ENCODE measurements at regions not wholly inside any gene's neighbourhood (a gene's known extent, or its start where the extent isn't known, plus 50 kb on each side); places are given as distances from the start of the nearest gene placed in this dataset.

DNA sequence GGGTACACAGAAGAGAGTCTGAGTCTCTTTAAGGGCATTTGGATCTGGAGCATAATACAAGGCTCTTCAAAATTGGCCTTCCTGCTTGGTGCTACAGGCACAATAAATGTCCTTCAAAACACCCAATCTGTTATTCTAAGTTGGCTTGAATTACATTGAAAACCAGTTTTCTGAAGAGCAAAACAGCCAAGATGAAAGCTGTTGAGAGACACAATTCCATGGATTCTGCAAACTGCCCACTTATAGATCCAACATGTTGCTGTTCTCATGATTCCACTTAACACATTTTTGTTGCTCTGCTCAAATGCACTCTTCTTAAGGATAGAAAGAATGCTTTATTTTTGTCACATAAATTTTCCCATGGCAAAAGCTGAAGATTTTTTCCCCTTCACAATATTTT lies 525.9 kb upstream of the CDH8 start:
- no peak for DNase-seq (ENCODE audit: low spot score)

DNA sequence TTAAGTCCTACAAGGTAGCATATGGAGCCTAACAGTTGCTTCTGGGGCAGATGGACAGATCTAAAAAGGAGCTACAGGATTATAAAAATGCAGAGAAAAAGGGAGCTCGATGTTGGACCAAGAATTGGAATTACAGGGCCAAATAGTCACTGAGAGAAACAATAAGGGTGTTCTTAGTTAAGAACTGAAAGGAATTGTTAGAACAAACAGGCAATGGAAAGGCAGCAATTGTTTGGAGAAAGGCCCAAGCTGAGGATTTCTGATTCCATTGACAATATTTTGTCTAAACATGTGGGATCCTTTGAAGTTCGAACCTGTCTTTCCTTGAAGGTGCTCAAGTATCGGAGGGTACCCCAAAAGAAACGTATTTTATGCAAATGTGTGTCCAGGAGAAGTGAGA lies 513.6 kb upstream of the CDH8 start:
- no peak for DNase-seq (ENCODE audit: low spot score)

DNA sequence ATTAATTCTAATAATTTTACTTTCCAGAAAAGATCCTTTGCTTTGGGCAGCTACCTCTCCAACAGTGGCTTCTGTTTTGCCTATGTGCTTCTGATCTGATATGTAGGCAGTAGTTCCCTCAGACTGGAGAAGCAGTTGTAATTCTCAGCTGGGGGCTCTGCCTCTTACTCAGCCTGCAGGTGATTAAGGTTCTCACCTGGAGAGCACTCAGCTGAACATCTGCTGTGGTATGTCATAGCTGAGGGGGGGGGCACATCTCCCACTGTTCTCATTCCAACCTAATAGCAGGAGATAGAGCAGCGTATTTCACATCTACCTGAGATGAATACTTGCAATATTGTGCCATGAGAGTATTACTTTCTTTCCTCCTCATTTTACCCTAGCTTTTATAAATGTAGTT lies 511.9 kb upstream of the CDH8 start:
- no peak for DNase-seq (ENCODE audit: low spot score)

DNA sequence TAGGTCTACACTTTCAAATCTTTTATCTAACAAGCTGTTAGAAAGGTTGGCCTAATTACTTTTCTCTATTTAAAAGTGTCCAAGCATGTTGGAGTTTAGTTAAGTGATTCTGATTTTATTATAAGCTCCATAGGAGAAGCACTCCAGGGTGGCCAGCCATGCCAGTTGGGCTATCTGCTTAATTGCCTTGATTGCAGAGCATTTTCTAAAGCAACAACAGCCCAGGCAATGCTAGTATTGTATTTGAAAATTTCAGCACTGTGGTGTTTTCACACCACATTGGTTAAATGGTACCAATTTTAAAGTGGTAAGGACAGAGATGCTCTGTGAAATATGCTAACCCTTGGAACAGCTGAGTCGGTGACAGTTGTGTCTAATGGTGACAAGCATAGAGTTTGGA lies 510.5 kb upstream of the CDH8 start:
- no peak for DNase-seq (ENCODE audit: low spot score)

DNA sequence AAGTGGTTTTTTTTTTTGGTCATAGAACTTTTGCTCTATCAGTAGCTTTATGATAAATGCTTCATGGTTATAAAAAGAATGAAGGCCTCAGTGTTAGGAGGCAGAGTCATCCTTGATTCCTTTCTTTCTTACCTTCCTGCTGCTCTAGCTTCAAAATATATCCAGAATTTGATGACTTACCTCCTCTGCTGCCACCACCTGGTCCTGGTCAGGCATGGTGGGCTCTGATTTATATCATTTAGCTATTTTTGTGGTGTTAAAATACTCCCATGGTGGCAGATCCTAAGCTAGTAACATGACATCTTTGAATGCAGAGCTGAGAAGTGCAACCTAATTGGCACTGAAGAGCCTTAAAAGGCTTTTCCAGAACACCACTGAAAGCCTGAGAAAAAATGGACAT lies 508.8 kb upstream of the CDH8 start:
- DNase-seq (ENCODE audit: low spot score) = no peak

DNA sequence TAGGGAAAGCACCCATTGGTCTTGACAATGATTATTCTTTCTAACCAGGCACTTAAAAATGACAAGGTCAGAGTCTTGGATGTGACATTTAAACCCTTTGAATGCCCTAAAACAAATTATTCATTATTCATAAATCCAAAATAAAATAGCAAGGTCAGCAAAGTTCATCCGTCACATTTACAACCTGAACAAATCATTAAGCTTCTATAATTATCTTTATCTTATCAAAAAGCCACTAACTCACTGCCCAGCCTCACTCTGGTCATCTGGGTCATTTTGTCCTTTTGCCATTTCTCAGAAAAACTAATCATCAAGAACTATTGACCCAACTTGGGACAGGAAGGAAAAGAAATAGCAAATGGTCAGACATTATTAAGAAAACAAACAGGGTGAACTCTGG lies 507.3 kb upstream of the CDH8 start:
- no peak for DNase-seq (ENCODE audit: low spot score)

DNA sequence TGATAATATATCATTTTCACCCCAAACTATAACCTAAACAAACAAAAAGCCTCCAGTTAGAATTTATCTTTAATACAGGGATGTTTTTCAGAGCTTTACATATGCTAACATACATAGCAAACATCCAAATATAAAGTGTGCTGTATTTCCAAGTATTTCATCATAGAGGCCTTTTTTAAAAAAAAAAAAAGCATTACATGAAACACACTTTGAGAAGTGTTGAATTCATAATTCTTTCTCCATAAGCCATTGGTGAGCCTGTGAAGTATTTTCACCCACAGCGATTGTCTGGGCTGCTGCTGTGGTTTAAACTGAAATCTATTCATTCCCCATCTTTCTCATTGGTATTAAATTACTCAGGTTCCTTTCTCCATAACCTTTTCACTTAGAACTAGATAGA lies 503.4 kb upstream of the CDH8 start:
- DNase-seq (ENCODE audit: low spot score) = no peak

DNA sequence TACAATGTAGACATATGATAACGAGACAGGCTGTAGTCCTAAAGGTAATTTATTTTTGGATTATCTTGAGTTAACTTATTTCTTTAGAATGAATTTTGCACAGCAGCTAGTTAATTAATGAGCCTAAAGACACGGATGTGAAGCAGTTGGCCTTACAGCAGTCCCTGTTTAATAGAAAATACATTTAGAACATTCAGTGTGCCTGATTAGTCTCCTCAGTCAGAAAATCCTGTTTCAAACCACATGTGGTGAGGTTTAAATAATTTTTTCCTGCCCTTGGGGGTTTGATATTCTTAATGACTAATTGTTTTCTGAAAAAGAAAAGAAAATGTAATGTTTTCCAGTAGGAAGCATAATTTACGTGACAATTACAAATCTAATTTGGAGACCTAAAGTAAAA lies 494.2 kb upstream of the CDH8 start:
- no peak for DNase-seq (ENCODE audit: low spot score)

DNA sequence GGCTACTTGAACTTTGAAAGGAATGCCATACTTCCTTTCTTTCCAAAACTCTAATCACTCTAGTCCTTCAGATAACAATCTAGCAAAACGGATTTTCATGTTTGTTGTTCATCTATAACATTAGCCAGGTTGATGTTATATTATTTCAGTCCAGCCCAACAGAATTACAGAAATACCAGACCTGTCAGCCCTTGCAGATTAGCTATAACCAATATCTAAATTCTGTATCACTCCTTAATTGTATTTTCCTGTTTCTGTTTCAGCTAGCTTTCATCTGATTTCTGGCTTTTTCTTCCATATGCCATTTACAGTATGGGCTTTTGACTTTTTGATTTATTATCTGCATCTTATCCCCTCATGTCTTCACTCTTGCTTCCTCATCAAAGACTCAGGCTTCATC lies 479.8 kb upstream of the CDH8 start:
- DNase-seq (ENCODE audit: low spot score) = no peak

DNA sequence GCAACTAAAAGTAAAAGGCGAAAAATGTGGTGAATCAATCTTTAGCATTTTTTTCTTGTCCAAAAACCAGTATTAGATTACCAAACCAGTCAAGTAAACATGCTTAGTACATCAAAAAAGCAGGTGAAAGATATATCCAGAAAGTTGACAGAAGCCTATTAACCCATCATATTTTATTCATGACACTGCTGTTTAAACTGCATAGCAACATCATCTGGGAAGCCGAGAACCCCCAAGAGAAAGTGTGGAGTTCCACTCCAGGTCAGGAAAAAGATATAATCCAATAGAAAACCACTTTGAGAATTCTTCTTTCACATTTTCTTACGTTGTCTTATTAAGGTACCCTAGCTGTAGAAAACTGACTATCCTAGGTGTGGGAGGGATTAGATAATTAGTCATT lies 466.8 kb upstream of the CDH8 start:
- DNase-seq (ENCODE audit: low spot score) = no peak

DNA sequence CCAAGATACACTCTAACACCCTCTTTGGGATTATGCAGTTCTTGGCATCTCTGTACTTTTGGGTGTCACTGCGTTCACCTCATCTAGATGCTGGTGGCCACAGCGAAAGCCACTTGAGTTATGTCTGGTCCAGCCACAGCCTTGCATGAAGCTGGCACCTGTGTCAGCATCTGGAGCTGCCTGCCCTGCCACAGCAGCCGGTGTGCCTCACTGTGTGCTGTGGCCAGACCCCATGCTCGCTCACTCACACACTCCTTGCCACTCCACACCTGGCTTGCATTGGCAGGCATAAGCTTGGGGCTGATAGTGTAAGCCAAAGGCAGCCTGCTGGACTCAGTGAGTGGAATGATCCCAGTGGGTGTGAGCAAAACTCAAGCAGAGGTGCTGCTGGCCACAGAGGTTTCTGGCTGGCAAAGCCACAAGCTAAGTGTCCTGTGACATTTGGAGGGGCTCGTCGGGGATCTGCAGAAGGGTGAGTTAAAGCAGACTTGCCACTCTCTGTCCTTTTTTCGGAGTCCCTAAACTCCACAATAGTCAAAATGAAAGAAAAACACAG lies 442.7 kb upstream of the CDH8 start:
- no peak for DNase-seq (ENCODE audit: low spot score)

DNA sequence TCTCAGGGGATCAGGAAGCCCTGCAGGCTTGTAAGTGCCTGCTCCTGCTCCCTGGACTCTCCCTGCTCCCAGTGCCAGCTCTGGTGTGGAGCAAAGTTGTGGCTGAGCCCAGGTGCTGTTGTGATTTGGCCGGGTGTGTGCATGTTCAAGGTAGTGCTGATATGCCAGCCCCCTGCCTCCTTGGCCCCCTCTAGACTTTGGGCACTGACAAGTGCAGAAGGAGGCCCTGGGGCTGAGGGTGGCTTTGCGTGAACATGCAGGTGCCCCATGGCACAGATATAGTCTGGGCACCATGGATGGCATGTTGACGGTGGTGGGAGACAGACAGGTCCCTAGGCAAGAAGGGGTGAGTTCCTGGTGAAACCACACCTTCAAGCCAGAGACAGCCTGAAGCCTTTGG lies 441.6 kb upstream of the CDH8 start:
- no peak for DNase-seq (ENCODE audit: low spot score)

DNA sequence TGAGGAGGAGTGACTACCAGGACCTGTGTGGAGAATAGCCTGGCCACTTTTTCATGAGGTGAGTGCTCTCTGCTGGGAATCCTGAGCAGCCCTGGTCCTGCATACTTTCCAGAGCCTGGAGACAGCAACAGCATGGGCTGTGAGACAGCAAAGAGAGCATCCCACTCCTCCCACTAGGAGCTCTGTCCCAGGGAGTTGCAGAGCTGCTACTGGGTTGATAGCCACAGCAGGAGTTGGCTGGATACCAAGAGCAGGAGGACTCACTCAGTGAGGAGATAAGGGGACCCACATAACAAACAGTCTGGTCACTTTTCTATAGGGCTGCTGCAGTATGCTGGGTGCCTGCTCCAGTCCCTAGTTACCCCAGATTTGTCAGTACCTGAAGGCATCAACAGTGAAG lies 439.3 kb upstream of the CDH8 start:
- DNase-seq (ENCODE audit: low spot score) = no peak

DNA sequence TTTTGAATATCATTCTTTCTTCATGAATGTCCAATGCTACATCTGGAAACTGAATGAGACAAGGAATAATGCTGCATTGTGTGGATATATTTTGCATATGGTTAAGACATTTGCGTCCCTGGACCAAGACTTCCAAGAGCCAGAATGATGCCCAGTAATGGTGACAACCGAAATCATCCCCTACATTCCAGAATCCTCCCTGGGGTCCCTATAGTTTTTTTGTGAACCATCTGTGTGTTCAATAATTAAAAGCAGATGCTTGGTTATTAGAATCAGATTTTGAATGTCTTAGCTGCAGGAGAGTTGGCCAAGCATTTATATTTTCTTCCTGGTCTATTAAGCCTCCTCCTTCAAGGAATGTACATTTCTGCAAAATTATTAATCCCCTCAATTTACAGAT lies 426.7 kb upstream of the CDH8 start:
- DNase-seq (ENCODE audit: low spot score) = no peak

DNA sequence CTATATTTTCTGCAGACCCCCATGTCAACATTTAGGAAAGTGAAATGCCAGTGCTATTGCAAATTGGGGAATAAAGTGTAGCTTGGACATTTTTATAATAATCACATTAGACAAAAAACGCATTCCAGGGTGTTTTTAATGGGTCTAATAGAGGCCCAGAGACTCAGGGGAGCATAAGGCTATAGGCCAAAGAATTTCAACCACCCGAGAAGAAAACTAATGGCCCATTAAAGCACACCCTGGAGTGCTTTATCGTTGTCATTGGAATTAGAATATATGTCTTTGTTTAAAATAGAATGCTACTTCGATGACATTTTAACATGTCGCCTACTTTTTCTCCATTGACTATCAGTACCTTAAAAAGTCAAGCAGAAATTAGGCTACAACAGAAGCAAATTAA lies 414.1 kb upstream of the CDH8 start:
- no peak for DNase-seq (ENCODE audit: low spot score)

DNA sequence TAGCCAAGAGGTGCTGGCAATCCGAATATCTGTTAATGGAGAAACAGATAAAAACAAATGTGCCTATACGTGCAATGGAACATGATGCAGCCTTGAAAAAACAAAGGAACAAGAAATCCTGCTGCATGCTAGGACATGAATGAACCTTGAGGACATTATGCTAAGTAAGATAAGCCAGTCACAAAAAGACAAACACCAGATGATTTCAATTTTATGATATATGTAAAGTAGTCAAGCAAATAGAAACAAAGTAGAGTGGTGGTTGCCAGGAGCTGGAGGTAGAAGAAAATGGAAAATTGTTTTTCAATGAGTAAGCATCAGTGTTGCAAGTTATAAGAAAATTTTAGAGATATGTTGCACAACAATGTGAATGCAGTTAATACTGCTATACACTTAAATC lies 409.7 kb upstream of the CDH8 start:
- no peak for DNase-seq (ENCODE audit: low spot score)

DNA sequence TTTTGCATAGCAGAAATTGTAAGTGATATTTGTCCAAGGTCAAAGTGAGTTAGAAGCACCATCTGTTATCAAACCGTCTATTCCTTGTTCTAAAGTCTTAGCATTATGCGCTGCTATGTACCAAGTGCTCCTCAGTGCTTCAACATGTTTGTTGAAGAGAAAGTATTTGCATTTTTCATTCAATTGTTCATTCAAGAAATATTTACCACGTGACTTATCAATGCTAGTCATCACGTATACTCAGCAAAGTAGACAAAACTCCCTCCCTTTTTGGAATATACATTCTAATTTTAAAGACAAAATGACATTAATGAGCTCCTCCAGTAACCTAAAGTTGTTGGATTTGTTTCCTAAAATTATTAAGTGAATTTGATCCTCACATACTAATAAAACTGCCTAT lies 388.0 kb upstream of the CDH8 start:
- no peak for DNase-seq (ENCODE audit: low spot score)

DNA sequence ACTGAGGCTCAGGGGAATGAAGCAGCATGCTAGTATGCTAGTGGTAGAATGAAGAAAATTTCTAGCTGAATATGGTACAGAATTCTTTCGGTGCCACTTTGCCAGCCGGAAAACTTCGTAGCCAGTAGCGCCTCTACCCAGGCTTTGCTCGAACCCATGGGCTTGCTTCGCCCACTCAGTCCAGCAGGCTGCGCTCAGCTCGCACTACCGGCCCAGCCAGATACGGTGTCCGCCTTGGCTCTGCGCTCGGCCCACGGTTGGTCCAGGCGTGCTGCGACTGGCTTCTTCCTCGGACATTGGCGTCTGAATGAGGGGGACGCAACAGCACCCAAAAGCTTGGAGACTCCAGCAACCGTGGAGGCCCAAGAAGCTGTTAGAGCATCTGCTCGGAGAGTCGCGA lies 372.5 kb upstream of the CDH8 start:
- no peak for DNase-seq (ENCODE audit: low spot score)

DNA sequence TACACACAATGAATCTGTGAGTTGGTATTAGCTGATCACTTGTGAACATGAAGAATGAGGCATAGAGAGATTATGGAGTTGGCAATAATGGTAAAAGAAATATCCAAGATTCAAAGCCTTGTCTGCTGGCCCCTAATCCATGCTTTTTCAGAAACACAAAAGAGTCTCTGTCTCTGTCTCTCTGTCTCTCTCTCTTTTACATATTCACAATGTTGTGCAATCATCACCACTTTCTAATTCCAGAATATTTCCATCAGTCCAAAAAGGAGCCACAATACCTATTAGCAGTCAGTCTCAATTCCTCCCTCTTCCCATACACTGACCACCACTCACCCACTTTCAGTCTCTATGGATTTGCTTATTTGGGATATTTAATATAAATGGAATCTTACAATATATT lies 370.1 kb upstream of the CDH8 start:
- DNase-seq (ENCODE audit: low spot score) = no peak

DNA sequence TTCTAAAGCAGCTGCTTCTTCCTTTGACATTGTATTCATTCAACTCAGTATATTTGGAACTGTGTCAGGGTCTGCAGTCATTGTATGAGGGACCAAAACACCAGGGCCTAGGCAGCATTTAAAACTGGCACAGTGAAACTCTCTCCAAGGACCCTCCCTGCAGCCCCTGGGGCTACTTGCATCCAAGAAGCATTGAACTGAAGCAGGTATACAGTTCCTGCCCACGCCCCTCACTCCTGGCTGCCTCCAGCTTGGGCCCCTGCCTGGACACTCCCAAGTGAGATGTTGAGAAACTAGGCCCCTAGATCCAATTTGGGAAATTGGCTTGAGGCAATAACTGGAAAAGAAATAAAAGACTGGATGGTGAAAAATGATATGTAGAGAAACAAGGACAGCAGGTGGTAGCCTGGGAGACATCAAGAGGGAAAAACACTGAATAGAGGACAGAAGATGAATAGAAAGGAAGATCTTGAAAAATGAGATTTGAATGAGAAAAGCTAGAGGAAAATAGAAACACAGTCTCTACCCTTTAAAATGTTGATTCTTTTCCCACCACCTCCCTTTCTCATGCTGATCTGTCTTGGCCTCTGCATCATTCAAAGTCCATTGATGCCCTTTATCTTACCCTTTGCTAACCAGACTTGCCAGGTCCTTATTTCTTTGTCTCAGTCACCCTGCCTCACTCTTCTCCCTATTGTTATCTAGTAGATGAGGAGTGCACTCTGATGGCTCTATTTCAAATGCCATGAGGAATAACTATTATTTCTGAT lies 368.8 kb upstream of the CDH8 start:
- no peak for DNase-seq (ENCODE audit: low spot score)

DNA sequence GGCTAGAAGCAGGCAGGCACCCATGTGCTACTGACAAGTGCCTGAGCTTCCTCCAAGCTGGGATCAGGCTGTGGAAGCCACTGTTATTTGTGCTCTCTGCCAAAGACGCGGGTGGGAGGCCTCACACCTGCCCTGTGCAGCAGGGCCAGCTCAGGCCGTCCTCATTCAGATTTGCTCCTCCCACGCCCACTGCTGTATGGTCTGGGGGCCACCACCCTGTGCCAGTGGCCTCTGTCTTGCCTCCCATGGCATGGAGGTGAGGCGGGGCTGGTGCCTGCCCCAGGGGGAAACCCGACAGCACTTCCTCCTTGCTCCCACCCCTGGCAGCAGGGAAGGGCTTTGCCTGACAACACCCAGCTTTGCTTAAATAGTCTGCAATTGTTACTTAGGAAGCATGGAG lies 356.5 kb upstream of the CDH8 start:
- DNase-seq (ENCODE audit: low spot score) = no peak

DNA sequence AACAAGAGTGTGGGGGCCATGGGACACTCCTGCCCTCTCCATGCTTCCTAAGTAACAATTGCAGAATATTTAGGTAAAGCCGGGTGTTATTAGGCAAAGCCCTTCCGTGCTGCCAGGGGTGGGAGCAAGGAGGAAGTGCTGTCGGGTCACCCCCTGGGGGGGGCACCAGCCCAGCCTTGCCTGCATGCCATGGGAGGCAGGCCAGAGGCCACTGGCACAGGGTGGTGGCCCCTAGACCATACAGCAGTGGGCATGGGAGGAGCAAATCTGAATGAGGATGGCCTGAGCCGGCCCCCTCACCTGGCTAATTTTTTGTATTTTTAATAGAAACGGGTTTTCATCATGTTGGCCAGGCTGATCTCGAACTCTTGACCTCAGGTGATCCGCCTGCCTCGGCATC lies 355.7 kb upstream of the CDH8 start:
- no peak for DNase-seq (ENCODE audit: low spot score)

DNA sequence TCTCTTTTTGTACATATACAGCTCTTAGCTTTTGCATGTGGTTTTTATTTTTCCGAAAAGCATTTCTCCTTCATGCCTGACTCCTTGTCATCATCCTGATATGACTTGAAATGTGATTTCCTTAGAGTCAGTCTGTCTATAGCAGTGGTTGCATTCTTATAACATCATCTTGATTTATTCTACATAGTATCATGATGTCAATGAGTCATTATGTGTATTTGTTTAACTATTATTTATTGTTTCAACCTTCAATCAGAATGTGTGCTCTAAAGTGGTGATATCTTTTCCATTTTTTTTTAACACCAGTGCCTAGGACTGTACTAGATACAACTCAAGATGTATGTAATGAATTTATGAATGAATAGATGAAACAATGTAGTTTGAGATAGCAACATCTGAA lies 354.9 kb upstream of the CDH8 start:
- no peak for DNase-seq (ENCODE audit: low spot score)

DNA sequence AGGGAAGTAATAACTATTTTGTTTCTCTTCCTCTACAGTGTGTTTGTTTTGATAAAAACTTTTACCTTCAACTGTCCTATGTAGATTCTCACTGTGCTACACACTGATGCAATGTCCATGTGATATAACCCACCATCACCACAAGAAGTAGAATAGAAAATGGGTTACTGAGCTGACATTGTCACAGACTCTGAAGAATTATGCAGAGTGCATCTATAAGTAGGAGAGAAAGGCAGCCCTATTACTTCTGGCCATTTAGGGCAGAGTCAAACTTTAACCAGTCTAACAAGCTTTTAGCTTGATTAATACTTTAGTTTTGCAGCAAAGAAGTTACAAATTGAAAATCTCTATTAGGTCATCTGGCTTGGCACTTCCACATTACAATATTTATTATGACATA lies 354.0 kb upstream of the CDH8 start:
- DNase-seq (ENCODE audit: low spot score) = no peak

DNA sequence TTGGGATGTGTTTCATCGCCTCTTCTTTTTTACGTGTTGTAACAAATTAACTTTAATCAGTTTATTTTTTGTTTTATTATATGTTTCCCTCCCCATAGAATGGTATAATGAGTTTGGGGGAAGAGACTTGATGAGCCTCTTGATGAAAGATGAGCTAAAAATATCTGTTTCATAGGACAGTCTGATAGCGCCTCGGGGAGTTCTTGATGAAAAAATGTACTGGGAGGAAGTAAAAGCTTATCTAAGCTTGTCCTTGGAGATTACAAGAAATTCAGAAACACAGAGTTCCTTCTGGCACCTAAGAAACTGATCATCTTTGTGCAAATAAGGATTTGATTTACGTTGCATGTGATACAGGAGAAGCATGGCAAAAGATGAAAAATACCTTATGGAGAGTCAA lies 350.2 kb upstream of the CDH8 start:
- DNase-seq (ENCODE audit: low spot score) = no peak

All from germinal center (tissue), 1 donor.